ENCODE measurements at regions not wholly inside any gene's neighbourhood (a gene's known extent, or its start where the extent isn't known, plus 50 kb on each side); places are given as distances from the start of the nearest gene placed in this dataset.

GRCh38 chr12:48286665-48287064 lies 64.1 kb downstream of the ZNF641 start:
- intact Hi-C loops (cut with DNase I), result loop anchor here (10.0 kb wide), 1 partner anchor 168 kb away; no protein-coding TSS in a partner anchor
- WGBS, result 48% methylated on average over 3 of the region's 3 CpGs

DNA sequence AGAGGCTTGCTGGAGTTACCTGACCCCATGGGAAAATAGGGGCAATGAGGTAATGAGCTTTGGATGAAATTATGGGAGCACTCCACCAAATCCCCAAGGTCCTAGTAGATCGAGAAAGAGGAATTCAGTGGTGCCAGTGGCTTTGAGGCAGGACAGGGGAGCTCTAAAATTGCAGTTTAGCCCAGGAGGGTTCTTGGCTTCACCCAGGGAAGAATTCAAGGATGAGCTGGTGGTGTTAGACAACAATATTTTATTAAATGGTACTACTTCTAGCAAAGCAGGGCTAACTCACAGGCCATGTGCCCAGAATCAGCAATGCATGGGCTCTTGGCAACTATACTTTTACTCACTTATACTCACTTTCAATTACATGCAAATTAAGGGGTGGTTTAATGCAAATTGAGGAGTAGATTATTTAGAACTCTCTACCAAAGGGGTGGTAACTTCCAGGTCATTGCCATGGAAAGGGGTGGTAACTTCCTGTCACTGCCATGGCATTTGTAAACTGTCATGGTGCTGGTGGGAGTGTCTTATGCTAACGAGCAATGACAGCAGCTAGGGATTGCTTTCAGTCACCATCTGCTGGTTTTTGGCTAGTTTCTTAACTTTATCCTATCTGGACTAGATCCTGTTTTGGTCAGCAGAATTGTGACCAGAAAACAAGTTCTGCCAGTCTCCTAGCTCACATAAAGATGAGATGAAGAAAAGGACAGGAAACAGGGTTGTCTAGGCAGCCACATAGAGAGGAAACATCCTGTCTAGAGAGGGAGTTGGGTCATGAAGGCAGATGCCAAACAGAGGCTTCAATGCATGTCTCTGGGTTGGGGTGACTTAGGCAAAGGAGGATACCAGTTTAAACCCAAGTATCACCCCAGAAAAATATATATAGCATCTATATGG lies 64.7 kb downstream of the ZNF641 start:
- H3K27ac ChIP-seq, result no peak overlapping the region
- DNase-seq (ENCODE audit: low spot score), result no peak
- 67% methylated on average over 2 of the region's 2 CpGs for WGBS
- H3K36me3 ChIP-seq, result no peaks in the 10 kb centered on the region
- no peak overlapping the region for H3K4me3 ChIP-seq
- TF ChIP-seq POLR2A (IDR thresholded peaks at IDR 0.05) (no peak), POLR2AphosphoS5 (IDR thresholded peaks at IDR 0.05) (no peak)
- TF ChIP-seq, protein P1, sequence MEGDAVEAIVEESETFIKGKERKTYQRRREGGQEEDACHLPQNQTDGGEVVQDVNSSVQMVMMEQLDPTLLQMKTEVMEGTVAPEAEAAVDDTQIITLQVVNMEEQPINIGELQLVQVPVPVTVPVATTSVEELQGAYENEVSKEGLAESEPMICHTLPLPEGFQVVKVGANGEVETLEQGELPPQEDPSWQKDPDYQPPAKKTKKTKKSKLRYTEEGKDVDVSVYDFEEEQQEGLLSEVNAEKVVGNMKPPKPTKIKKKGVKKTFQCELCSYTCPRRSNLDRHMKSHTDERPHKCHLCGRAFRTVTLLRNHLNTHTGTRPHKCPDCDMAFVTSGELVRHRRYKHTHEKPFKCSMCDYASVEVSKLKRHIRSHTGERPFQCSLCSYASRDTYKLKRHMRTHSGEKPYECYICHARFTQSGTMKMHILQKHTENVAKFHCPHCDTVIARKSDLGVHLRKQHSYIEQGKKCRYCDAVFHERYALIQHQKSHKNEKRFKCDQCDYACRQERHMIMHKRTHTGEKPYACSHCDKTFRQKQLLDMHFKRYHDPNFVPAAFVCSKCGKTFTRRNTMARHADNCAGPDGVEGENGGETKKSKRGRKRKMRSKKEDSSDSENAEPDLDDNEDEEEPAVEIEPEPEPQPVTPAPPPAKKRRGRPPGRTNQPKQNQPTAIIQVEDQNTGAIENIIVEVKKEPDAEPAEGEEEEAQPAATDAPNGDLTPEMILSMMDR (IDR thresholded peaks at IDR 0.05), result no peak
- H3K4me1 ChIP-seq (replicated peaks), result no peaks in the 10 kb centered on the region
- no peaks in the 10 kb centered on the region for H3K9me3 ChIP-seq
- H3K27me3 ChIP-seq (replicated peaks; ENCODE audit: insufficient read depth), result no peaks in the 10 kb centered on the region
- intact Hi-C loops (cut with DNase I), result loop anchor here (10.0 kb wide), 1 partner anchor 169 kb away; no protein-coding TSS in a partner anchor

More at GRCh38 chr12:48286665-48287064, 64.1 kb downstream of the ZNF641 start:
- Histone ChIP-seq H3K4me1 (replicated peaks) (no peaks in the 10 kb centered on the region), H3K4me3 (no peak overlapping the region), H3K27me3 (replicated peaks; ENCODE audit: insufficient read depth) (no peaks in the 10 kb centered on the region), H3K36me3 (no peaks in the 10 kb centered on the region), H3K9me3 (no peaks in the 10 kb centered on the region), H3K27ac (no peak overlapping the region)
- DNase-seq (ENCODE audit: low spot score), result no peak
- TF ChIP-seq POLR2AphosphoS5 (IDR thresholded peaks at IDR 0.05) (no peak), POLR2A (IDR thresholded peaks at IDR 0.05) (no peak)
- TF ChIP-seq, protein P1 (IDR thresholded peaks at IDR 0.05), result no peak

DNA sequence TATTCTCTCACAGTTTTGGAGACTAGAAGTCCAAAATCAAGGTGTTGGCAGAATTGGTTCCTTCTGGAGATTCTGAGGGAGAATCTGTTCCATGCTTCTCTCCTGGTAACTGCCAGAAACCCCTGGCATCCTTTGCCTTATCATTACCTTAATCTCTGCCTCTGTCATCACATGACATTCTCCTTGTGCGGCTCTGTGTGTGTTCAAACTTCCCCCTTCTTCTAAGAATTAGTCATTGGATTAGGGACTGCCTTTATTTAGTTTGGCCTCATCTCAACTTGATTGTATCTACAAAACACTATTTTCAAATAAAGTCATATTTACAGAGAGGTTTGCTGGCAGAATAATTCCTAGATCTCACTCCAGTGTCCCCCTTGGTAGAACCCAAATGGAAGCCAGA lies 68.9 kb downstream of the ZNF641 start:
- H3K9me3 ChIP-seq, result no peaks in the 10 kb centered on the region
- TF ChIP-seq, protein P1 (IDR thresholded peaks at IDR 0.05), result no peak
- TF ChIP-seq POLR2A (IDR thresholded peaks at IDR 0.05), result no peak
- TF ChIP-seq POLR2AphosphoS5 (IDR thresholded peaks at IDR 0.05), result no peak
- H3K36me3 ChIP-seq, result no peaks in the 10 kb centered on the region
- intact Hi-C loops (cut with DNase I), result loop anchor here (10.0 kb wide), 1 partner anchor 173 kb away; no protein-coding TSS in a partner anchor
- no peak overlapping the region for H3K4me3 ChIP-seq
- no peak for DNase-seq (ENCODE audit: low spot score)
- H3K27ac ChIP-seq, result no peak overlapping the region
- no peaks in the 10 kb centered on the region for H3K27me3 ChIP-seq (replicated peaks; ENCODE audit: insufficient read depth)
- 0% methylated on average over 1 of the region's 1 CpG for WGBS
- H3K4me1 ChIP-seq (replicated peaks), result no peaks in the 10 kb centered on the region

DNA sequence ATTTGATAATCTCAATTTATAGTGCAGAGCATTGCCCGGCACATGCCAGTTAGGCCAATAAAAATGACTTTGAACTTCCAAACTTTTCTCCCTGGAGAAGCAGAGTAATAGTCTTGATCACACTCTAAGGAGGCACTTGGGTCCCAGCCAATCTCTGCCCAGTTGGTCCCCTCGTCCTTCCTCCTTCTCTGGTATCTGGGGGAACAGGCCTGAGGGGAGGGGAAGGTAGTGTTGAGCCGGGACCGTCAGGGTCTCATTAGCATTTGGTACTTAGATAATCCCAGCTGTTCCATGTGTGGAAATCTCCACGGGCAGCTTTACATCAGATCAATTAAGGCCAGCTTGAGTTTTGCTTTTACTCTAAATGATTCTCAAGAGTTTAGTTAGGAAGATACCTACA lies 70.1 kb downstream of the ZNF641 start:
- Histone ChIP-seq H3K27me3 (replicated peaks; ENCODE audit: insufficient read depth) (no peaks in the 10 kb centered on the region), H3K27ac (no peak overlapping the region), H3K9me3 (no peaks in the 10 kb centered on the region), H3K36me3 (no peaks in the 10 kb centered on the region), H3K4me3 (no peak overlapping the region), H3K4me1 (replicated peaks) (no peaks in the 10 kb centered on the region)
- TF ChIP-seq, protein P1 (IDR thresholded peaks at IDR 0.05), result no peak
- TF ChIP-seq POLR2AphosphoS5 (IDR thresholded peaks at IDR 0.05), result no peak
- no peak for TF ChIP-seq POLR2A (IDR thresholded peaks at IDR 0.05)
- intact Hi-C loops (cut with DNase I), result loop anchor here (10.0 kb wide), 1 partner anchor 174 kb away; no protein-coding TSS in a partner anchor
- 61% methylated on average over 5 of the region's 5 CpGs for WGBS
- DNase-seq (ENCODE audit: low spot score), result no peak

All from prostate gland (tissue), 2 donors.